ENCODE measurements at regions not wholly inside any gene's neighbourhood (a gene's known extent, or its start where the extent isn't known, plus 50 kb on each side); places are given as distances from the start of the nearest gene placed in this dataset.

- no peak for TF ChIP-seq CTCF (IDR thresholded peaks at IDR 0.05)
- no peak for TF ChIP-seq EZH2 (IDR thresholded peaks at IDR 0.05)
- TF ChIP-seq EZH2phosphoT487 (IDR thresholded peaks at IDR 0.05) = no peak
Measured at GRCh38 chr6:168968228-168968627, 285.4 kb downstream of the THBS2 start.
